CD4-positive, alpha-beta T cell treated with Interleukin-6 for 4 hours (primary cell): ENCODE measurements at regions not wholly inside any gene's neighbourhood (a gene's known extent, or its start where the extent isn't known, plus 50 kb on each side); places are given as distances from the start of the nearest gene placed in this dataset.
"Not testable (repeated sequence)": the region's sequence is repeated elsewhere in the genome, so short reads cannot be mapped to it uniquely, and the experiment has no call there.

Source experiments
- DNase-seq: peaks from one replicate; pipeline ENCODE4 v3.0.0-alpha.2; 2020; ENCODE audit warnings: mixed read lengths

DNA sequence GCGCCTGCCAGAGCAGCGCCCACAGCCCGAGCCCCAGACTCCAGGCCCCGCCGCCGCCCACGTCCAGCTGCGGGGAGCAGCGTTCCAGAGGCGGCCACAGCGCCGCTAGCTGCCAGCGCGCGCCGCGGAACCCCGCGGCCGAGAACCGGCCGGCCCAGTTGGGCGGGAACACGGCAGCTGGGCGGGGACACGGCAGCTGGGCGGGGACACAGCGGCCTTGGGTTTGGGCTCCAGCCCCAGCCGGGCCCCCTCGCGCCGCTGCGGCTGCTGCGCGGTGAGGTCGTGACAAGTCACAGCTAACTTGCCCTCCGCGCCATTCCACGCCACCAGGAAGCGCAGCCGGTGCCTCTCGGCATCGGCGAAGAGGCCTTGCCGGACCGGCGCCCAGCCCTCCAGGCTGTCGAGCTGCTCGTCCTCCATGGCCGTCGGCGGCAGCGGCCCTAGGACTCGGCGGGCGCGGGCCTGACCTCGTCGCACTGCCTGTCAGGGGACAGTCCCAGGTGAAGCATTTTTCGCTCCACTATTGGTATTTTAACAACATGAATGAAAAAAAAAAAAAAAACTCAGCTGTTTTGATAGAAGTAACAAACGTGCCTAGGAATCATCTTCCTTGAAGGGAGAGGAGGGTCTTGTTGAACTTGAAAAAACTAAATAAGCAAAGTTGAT, 56.6 kb upstream of the GOLGA8N start:
- peak; percentile 35 for DNase-seq

DNA sequence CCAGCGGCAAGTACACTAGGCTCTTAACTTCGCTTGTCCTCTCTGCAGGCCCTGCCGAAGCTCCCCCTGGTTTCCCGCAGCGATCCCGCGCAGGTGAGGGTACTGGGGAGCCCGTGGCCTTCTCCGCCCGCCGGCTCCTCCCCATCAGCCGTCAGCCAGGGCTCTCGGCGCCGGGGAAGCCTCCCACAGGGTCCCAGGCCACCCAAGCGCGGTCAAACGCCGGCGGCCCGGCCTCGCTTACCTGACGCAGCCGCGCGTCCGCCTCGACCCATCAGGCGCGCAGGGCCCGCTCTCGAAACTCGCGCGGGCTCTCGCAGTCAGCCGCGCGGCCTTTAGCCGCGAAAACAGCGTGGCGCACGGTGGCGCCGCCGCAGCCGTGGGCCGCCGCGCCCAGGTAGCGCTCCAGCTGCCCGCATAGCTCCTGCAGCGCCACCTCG, 57.2 kb upstream of the GOLGA8N start:
- DNase-seq = not testable (repeated sequence)

DNA sequence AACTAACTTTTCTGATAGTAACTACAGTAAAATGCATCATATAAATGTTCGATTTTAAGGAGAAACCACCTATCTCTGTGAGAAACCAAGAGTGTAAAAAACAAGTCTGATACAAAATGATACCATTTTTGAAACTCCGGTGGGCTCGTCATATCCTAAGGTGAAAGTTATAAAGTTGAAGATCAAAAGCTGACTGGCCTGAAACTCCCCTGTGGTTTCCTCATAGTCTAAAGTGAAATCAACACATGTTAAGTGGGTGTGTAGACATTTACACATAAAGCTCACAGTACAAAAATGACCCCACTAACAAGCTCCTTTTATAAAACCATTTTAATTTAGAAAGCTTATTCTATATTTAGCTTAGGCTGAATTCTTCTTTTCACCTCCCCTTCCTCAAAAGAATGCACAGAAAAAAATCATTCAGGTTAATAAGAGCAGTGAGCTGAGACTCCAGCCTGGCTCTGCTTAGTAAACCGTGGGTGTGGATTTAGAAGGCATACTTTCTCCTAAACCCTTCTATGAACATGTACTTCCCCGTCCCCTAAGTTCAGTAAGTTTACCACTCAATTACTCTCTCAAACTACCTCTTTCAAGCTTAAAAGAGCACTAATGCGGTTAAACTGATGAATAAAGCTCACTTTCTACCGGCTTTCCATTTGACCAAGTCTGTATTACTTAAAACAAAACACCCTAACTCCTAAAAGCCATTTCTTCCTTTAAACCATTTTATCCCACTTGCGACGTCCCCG, 57.9 kb upstream of the GOLGA8N start:
- DNase-seq = not testable (repeated sequence)

DNA sequence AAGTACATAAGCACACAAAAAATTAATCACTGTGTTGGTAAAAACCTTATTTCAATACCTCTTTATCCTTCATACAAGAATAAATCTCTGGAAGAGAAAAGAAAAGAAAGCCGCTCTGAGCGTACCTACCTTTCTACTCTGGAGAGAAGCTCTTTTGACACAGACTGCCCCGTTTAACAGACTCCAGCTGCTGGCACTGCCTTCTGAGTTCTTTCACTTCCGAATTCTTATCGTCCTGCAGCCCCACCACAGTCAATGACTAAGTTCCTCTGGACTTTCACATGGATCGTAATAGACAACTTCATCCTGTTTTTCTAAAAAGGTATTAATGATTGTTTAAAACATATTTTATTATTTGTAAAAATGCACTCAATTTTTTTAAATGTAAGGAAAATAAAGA, 67.5 kb upstream of the GOLGA8O start:
- not testable (repeated sequence) for DNase-seq

DNA sequence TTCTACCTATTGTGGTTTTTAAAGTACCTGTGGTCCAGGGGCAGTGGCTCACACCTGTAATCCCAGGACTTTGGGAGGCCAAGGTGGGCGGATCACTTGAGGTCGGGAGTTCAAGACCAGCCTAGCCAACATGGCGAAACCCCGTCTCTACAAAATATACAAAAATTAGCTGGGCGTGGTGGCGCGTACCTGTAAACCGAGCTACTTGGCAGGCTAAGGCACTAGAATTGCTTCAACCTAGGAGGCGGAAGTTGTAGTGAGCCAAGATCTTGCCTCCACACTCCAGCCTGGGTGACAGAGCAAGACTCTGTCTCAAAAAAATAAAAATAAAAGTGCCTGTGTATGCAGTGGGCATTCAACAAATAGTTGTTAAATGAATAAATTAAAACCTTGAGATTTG, 67.0 kb upstream of the GOLGA8O start:
- DNase-seq = not testable (repeated sequence)

DNA sequence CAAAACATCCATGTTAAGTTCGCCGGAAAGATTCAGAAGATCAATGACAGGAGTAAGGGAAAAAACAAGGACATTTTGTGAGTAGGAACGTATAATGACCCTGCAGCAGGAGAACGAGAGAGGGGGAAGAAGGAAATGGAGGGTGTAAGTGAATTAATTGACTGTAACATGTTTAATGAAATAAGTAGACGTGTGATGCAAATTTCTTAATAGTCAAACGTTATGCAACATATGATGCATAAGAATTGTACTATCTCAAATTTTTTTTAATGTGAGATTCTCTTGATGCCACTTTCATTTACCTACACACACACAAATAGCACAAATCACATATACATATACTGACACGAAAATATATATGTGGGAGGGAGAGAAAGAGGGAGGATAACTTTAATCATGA, 63.5 kb upstream of the GOLGA8O start:
- DNase-seq = not testable (repeated sequence)

DNA sequence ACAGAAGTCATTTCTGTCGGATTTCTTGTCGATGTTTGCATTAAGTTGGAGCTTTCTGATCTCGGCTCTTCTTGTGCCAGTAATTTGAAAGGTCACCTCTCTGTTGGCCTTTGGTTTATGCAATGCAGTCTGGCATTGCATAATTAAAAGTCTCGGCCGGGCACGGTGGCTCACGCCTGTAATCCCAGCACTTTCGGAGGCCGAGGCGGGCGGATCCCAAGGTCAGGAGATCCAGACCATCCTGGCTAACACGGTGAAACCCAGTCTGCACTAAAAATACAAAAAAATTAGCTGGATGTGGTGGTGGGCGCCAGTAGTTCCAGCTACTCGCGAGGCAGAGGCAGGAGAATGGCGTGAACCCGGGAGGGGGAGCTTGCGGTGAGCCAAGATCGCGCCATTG, 62.6 kb upstream of the GOLGA8O start:
- not testable (repeated sequence) for DNase-seq

DNA sequence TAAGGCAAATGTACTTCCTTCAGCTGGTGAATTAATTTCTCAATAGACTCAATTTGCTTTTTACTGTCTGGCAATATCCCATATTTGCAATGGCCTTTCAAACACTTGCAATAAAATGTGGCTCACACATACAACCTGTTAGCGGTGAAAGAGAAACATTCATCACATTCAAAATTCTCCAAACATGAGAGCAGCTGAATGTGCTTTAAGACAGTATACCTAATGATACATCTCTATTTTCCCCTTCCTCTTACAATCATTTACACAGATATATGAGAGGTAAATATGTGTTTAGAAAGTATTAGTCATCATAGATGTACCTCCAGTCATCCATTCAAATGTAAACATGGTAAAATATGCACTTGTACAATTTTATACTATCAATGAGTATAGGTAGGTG, 61.5 kb upstream of the GOLGA8O start:
- DNase-seq = not testable (repeated sequence)

DNA sequence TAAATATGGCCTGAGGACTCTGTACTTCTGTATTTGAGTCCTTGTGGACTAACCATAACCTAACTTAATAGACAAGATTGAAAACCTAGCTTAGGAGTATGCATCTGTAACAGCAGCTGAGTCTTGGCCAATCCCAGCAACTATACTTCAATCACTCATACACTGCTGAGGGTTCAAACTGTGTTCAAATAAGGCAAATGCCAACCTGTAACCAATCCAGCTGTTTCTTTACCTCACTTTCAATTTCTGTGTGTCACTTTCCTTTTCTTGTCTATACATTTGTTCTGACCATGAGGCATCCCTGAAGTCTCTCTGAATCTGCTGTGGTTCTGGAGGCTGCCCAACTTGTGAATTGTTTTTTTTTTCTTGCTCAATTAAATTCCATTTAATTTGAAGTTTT, 57.9 kb upstream of the GOLGA8O start:
- DNase-seq = not testable (repeated sequence)

DNA sequence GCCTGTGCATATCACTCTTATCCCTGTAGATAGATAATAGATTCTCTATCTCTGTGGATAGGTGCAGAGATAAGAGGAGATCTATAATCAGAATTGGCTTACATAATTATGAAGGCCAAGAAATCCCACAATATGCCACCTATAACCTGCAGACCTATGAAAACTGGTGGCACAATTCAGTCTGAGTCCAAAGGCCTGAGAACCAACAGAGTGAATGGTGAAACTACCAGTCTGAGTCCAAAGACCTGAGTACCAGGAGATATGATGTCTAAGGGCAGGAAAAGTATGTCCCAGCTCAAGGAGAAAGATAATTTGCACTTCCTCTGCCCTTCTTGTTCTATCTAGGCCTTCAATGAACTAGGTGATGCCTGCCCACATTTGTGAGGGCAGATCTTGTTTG, 54.6 kb upstream of the GOLGA8O start:
- DNase-seq = not testable (repeated sequence)

DNA sequence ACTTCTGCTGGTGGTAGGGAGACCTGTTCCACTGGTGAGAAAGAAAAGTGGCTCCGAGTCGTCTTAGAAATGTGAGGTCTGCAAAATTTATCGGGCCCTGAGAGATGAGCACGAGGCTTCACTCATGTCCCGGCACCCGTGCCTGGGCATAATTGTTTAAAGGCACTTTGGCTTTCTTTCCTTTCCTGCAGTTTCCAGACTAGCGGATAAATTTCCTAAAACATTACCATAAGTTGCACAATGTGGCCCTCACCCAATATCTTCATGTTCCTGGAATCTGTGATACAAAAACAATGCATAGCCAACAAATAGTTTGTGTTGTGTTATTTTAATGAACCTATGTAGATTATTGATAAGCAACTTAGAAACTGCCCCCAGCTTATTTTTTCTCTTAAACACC, 52.6 kb upstream of the GOLGA8O start:
- DNase-seq = not testable (repeated sequence)

DNA sequence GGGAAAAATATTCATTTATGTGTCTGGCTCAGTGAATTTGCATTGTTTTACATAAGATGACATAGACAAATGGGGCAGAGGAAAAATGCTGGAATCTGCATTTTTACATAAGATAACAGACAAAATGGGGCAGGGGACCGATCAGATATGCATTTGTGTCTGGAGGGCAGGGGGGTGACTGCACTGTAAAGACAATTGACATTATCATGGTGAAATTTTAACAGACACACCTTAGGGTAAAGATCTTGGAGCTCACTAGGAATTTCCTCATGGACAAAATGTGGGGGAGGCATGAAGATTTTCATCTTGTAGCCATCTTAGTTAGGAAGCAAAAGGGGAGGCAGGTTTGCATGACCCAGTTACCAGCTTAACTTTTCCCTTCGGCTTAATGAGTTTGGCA, 51.4 kb upstream of the GOLGA8O start:
- not testable (repeated sequence) for DNase-seq

DNA sequence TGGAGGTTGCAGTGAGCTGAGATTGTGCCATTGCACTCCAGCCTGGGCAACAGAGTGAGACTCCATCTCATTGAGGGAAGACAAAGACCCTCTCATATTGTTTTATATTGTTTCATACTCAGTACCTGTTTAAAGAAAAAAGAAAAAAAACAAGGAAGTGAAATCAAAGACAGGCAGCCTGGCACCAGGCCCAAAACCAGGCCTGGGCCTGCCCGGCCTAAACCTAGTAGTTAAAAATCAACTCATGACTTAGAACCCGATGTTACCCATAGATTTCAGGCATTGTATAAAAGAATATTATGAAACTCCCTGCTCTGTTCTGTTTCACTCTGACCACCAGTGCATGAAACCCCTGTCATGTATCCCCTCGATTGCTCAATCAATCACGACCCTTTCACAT, 50.2 kb upstream of the GOLGA8O start:
- not testable (repeated sequence) for DNase-seq
